Islet of Langerhans (tissue), 1 donor: ENCODE measurements at regions not wholly inside any gene's neighbourhood (a gene's known extent, or its start where the extent isn't known, plus 50 kb on each side); places are given as distances from the start of the nearest gene placed in this dataset.
"Not testable (repeated sequence)": the region's sequence is repeated elsewhere in the genome, so short reads cannot be mapped to it uniquely, and the experiment has no call there.

Source experiments
- FAIRE-seq: peaks from one replicate; lab custom pipeline; 2011; peaks lifted over from hg19 to GRCh38; lab: Jason Lieb, UNC

- no peak for FAIRE-seq
Observed at GRCh38 chr2:216775043-216775453, 79.7 kb upstream of the IGFBP5 start.

- no peak for FAIRE-seq
Observed at GRCh38 chr2:216774620-216775019, 79.3 kb upstream of the IGFBP5 start.

DNA sequence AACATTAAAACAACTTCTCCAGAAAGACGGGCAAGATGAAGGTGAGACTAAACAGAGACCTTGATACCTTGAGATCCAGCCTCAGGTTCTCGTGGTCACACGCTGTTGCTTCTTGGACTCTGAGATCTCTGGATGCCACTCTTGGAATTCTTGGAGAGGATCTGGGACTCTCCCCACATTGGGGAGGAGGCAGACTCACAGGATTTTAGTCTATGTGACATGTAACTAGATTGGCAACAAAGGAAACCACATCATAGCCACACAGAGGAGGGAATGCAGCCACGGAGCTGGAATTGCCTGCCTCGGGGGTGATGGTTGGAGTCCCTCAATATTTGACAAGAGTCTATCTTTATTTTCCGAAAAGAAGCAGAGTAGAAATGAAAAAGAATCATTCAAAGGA is 78.8 kb upstream of the IGFBP5 start:
- no peak for FAIRE-seq

DNA sequence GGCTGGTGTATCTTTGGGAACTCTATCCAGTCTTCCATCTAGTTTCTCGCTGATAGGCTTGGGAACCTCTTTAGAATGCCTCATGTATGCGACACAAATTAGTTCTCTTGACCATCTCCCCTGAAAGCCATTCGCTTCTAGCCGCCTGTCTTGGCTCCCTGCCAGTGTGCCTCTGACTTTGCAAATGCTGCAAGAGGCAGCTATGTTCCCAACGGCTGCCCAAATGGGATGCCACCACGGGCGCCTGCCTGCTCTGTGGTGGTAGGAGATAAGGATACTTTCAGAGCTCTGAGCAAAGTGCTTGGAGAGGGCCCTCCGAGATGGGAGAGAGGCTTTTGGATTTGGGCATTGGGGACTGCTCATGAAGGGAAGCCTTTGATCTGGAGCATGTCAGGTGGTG is 77.7 kb upstream of the IGFBP5 start:
- no peak for FAIRE-seq

GRCh38 chr2:216770717-216771116 is 75.4 kb upstream of the IGFBP5 start:
- no peak for FAIRE-seq

DNA sequence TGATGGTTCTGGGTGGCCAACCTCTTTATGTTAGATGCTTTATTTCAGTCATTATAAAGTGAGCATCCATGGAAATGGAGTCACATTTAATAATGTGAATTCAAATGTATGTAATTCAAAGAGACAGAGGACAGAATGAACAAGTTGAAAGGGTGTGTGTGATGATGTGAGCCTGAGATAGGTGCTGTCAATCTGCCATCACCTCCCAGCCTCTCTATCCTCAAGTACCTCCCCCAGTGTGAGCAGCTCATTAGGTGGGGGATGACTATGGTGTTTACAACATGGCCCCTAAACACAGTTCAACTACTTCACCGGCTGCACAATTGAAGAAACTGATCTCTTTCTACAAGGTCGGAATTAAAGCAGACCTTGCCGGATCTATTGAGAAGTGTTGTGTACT is 74.7 kb upstream of the IGFBP5 start:
- FAIRE-seq, result no peak

DNA sequence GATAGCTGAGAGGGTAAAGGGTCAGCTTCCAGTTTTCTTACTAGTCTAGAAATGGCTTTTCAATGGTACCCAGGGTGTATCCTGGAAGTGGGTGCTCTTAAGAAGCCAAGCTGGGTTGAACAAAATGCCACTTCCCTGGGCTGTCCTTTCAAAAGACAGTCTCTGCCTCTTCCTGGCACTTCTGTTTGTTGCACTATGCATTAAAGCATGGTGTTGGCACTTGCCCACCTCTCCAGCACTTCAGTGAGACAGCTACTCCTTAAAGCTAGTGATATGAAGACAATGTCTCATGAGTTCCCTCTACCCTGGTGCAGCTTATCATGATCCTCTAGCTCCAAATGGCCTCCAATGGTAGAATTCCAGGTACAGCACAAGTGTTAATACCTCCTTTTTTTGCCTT is 74.3 kb upstream of the IGFBP5 start:
- FAIRE-seq, result no peak

DNA sequence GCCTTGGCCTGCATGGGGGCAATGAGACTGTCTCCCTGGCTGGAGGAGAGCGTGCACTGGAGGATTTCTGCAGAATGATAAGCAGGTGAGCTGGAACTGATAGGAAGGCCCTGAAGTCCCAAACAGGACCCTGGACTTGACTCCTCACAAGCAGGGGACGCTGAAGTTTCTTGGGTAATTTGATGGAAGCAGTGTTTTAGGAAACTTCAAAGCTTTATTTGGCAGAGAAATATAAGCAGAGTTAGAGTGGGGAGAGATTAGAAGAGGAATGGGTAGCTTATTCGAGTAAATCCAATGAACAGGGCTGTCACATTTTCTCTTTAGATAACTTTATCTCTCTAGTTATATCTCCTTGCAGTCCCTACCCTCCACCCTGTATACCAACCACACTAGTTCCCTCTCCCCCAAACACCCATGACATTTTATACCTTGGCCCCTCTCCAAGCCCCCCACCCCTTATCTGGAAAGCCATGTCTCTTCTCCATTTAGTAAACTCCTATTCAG is 73.6 kb upstream of the IGFBP5 start:
- FAIRE-seq, result no peak

DNA sequence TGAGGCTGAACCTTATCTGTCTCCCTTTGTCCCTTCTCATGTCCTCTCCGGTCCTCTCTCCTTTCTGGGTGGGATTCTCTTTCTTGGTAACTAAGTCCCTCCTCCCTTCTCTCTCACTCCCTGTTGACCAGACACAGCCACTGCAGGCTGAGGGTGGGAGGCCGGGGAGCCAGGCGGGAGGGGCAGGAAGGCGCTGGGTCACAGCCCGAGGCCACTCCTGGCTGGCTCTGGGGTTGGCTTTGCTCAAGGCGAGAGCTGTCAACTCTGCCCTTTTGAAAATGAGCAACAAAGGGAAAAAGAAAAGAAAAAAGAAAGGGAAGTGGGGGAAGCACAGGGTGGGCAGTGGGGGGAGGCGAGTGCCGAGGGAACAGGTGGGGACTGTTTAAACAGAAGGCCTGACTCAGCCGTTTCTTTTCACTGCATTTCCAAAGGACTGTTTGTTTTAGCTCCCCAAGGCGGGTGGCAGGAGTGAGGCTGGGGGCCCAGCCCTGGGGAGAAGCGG is 70.5 kb upstream of the IGFBP5 start:
- FAIRE-seq, result no peak

- FAIRE-seq, result no peak
Observed at GRCh38 chr2:216763396-216763795, 68.0 kb upstream of the IGFBP5 start.

- FAIRE-seq, result no peak
Observed at GRCh38 chr2:216761809-216762208, 66.5 kb upstream of the IGFBP5 start.

DNA sequence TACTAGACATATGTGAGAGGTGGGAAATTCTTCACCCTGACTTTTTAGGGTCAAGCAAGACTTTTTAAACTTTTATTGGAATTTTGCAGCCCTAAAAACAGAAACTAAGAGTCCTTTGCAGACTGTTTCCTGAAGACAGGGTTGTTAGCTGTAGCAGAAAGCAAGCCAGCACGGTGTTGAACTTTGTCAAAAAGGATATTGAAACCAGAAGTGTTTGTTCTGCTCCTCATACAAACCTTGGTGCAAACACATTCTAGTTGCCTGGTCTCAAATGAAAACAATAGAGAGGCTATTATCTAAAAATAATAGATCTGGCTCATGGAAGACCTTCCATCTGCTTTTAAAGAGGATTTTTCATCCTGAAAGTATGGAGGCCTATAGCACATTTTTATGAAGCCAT is 65.8 kb upstream of the IGFBP5 start:
- FAIRE-seq, result no peak

GRCh38 chr2:216758256-216759155 is 63.2 kb upstream of the IGFBP5 start:
- no peak for FAIRE-seq

- FAIRE-seq, result no peak
Observed at GRCh38 chr2:216757532-216757931, 62.2 kb upstream of the IGFBP5 start.

DNA sequence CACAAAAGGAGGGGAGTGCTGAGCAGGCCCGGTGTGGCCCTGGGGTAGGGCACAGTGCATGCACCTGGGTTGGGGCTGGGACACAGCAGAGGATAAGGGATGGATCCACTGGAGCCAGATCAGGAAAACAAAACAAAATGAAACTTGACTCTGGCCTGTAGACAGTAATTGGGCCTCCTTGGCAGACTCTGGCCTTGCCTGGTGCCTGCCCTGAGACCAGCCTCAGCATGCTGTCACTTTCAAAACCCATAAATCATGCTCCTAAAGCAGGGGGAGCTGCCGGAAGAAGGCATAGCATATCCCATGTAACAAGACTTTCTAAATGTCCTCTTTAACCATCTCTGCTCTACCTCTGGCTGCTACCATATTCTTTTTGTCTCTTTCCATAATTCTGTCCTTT is 61.1 kb upstream of the IGFBP5 start:
- FAIRE-seq, result no peak

- FAIRE-seq, result no peak
Observed at GRCh38 chr2:216754812-216755211, 59.5 kb upstream of the IGFBP5 start.

DNA sequence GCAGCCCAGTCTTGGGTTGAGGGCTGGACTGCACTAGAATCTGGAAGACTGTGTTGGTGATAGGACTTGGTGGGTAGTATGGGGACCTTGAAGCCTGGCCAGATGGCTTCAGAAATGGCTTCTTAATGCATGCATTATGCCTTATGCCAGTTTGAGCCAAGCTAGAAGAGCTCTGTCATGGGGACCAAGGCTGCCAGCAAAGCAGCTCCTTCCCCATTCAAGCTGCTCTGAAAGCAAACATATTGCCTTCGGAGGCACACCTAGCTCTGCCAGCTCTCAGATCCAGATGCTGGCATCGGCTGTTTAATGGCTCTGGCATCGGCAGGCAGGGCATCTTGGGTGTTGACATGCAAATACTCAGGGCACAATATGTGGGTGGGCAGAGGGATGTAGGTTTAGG is 59.0 kb upstream of the IGFBP5 start:
- no peak for FAIRE-seq

GRCh38 chr2:216752855-216753505 is 57.6 kb upstream of the IGFBP5 start:
- no peak for FAIRE-seq

- FAIRE-seq, result not testable (repeated sequence)
Observed at GRCh38 chr2:216750750-216751149, 55.4 kb upstream of the IGFBP5 start.

GRCh38 chr2:216746268-216746667 is 50.9 kb upstream of the IGFBP5 start:
- FAIRE-seq, result not testable (repeated sequence)

- no peak for FAIRE-seq
Observed at GRCh38 chr2:216745453-216745852, 50.1 kb upstream of the IGFBP5 start.
